ENCODE measurements at regions not wholly inside any gene's neighbourhood (a gene's known extent, or its start where the extent isn't known, plus 50 kb on each side); places are given as distances from the start of the nearest gene placed in this dataset.

- CTCF ChIA-PET: no interaction called here
- POLR2A ChIA-PET (ENCODE audit: low non-redundant PET): no interaction called here
- TF ChIP-seq CTCF (conservative IDR thresholded peaks at IDR 0.05; ENCODE audit: low read depth): no peak
- DNase-seq (ENCODE audit: low spot score): no peak
- no peak overlapping the region for H3K27ac ChIP-seq
Measured at GRCh38 chr13:75008926-75009325, 473.0 kb downstream of the TBC1D4 start.

- ChIA-PET CTCF (interaction anchor here (0.7 kb wide), 1 partner anchor 1828 kb away, joined by 3 read pairs; no protein-coding TSS in a partner anchor), POLR2A (ENCODE audit: low non-redundant PET) (no interaction called here)
- no peak for TF ChIP-seq CTCF (conservative IDR thresholded peaks at IDR 0.05; ENCODE audit: low read depth)
- no peak for DNase-seq (ENCODE audit: low spot score)
- no peak overlapping the region for H3K27ac ChIP-seq
Measured at GRCh38 chr13:74990992-74991391, 491.0 kb downstream of the TBC1D4 start.

- TF ChIP-seq CTCF (conservative IDR thresholded peaks at IDR 0.05; ENCODE audit: low read depth): no peak
- ChIA-PET POLR2A (ENCODE audit: low non-redundant PET) (no interaction called here), CTCF (no interaction called here)
- no peak for DNase-seq (ENCODE audit: low spot score)
- H3K27ac ChIP-seq: no peak overlapping the region
Measured at GRCh38 chr13:74987124-74987690, 494.8 kb downstream of the TBC1D4 start.

- DNase-seq (ENCODE audit: low spot score): no peak
- CTCF ChIA-PET: no interaction called here
- no peak for TF ChIP-seq CTCF (conservative IDR thresholded peaks at IDR 0.05; ENCODE audit: low read depth)
- POLR2A ChIA-PET (ENCODE audit: low non-redundant PET): no interaction called here
- H3K27ac ChIP-seq: no peak overlapping the region
Measured at GRCh38 chr13:74986609-74987008, 495.4 kb downstream of the TBC1D4 start.

GRCh38 chr13:74979703-74980102, 502.3 kb downstream of the TBC1D4 start:
- CTCF ChIA-PET: no interaction called here
- POLR2A ChIA-PET (ENCODE audit: low non-redundant PET): no interaction called here
- TF ChIP-seq CTCF (conservative IDR thresholded peaks at IDR 0.05; ENCODE audit: low read depth): no peak
- DNase-seq (ENCODE audit: low spot score): no peak
- H3K27ac ChIP-seq: no peak overlapping the region

GRCh38 chr13:74978591-74978990, 503.4 kb downstream of the TBC1D4 start:
- ChIA-PET CTCF (no interaction called here), POLR2A (ENCODE audit: low non-redundant PET) (no interaction called here)
- H3K27ac ChIP-seq: no peak overlapping the region
- no peak for TF ChIP-seq CTCF (conservative IDR thresholded peaks at IDR 0.05; ENCODE audit: low read depth)
- DNase-seq (ENCODE audit: low spot score): no peak

GRCh38 chr13:74977498-74977897, 504.5 kb downstream of the TBC1D4 start:
- no peak overlapping the region for H3K27ac ChIP-seq
- DNase-seq (ENCODE audit: low spot score): no peak
- ChIA-PET POLR2A (ENCODE audit: low non-redundant PET) (no interaction called here), CTCF (no interaction called here)
- TF ChIP-seq CTCF (conservative IDR thresholded peaks at IDR 0.05; ENCODE audit: low read depth): no peak
